ENCODE measurements at regions not wholly inside any gene's neighbourhood (a gene's known extent, or its start where the extent isn't known, plus 50 kb on each side); places are given as distances from the start of the nearest gene placed in this dataset.

DNA sequence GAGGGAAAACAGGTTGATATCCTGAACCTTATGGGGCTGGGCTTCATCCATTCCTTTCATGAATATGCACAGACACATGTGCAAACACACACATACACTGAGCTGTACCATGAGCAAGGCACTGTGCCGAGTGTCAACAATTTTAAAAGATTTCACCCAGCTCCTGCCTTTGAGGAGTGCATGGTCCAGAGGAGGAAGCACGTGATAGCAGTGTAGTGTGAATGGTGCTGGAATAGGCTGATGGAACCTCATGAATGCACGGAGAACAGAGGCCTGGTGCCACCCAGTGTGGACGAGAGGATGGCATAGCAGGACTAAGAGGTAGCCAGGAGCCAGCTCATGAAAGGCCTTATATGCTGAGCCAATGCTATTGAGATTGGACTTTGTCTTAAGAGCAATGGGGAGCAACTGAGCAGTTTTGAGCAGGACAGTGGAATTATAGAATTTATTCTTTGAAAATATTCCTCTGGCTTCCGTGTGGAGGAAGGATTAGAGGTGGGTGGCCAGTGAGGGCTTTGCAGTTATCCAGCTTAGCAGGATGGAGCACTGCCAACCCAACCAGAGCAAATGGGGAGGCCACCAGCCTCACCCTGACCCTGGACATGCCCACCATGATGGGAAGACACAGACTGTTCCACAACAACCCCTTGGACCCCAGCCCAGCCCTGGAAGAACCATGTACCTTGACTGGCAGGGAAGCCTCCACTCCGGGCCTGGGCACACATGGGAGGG is 84.4 kb downstream of the UNC5CL start (continued):
- TF ChIP-seq BHLHE40 (IDR thresholded peaks at IDR 0.05; ENCODE audit: low read depth, low read length) (no peak), GATA3 (IDR thresholded peaks at IDR 0.05; ENCODE audit: borderline replicate concordance) (no peak)

DNA sequence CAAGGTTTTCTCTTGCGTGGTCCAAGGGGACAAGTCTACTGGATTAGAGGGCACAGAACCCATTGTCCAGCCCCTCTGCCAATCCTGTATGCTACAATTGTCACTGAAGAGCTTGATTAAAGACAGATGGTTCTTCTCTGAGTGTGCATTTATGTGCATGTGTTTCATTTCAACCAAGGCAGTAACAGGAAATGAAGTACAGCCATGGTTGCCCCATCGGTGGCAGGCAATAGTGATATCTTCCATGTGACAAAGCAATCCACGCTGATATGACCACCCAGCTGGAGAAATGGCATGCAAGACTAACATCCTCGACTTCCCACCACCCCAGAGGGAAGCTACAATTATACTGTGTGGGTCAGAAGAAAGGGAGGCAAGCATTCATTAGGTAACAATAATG is 85.5 kb downstream of the UNC5CL start:
- H3K9me3 ChIP-seq = no peaks in the 10 kb centered on the region
- peaks cover 50% of the 10 kb centered on the region for H3K4me1 ChIP-seq
- POLR2A ChIA-PET = no interaction called here
- TF ChIP-seq, protein P1, sequence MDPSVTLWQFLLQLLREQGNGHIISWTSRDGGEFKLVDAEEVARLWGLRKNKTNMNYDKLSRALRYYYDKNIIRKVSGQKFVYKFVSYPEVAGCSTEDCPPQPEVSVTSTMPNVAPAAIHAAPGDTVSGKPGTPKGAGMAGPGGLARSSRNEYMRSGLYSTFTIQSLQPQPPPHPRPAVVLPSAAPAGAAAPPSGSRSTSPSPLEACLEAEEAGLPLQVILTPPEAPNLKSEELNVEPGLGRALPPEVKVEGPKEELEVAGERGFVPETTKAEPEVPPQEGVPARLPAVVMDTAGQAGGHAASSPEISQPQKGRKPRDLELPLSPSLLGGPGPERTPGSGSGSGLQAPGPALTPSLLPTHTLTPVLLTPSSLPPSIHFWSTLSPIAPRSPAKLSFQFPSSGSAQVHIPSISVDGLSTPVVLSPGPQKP (IDR thresholded peaks at IDR 0.05; ENCODE audit: low read depth, low read length) = no peak
- H3K4me2 ChIP-seq = no peak overlapping the region
- WGBS (ENCODE audit: missing lambda C conversion rate) = 71% methylated on average over 4 of the region's 4 CpGs
- FAIRE-seq (no peak), DNase-seq (ENCODE audit: low read depth in 1 of 2, low spot score in 1 of 2) (no peak), ATAC-seq (no peak)
- 0 out of 6 replicates have a peak overlapping the region, but pooled peaks of 1 of the 2 experiments have one; percentile 10 for H3K27ac ChIP-seq
- H3K4me3 ChIP-seq = no peak overlapping the region
- CTCF ChIA-PET = interaction anchor here (0.8 to 1.0 kb wide), 2 partner anchors 10 to 74 kb away, joined by 3 to 5 read pairs; no protein-coding TSS in a partner anchor

DNA sequence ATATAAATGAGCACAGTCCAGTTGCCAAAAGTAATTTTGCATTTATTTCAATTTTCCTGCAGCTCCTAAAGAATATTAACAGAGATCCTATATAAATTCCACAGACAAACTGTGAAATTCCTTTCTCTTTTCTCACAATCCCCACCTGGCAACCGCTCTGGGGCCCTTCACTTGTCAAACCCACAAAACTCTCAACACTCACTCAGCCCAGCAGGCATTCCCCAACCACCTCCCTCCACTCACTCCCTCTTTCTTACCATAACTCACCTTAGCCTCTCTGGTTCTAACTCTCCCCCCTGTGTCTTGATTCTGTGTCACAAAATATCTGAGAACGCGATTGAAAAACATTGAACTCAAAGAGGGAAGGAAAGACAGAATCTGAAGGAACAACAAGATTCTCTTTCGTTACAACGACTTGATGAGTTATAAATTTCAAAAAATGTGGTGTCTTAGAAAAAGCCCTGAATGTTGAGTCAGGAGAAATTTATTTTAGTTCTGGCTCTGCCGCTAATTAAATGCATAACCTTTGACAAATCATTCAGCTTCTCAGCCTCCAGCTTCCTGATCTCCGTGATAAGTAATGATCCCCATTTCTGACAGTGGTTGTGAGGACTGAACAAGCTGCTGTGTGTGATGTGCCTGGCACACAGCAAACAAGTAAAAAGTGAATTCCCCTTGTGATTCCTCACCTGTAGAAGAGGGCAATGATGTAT is 87.9 kb downstream of the UNC5CL start:
- FAIRE-seq (no peak), DNase-seq (ENCODE audit: low read depth in 1 of 2, low spot score in 1 of 2) (no peak), ATAC-seq (0 out of 6 replicates have a peak, but pooled peaks of 1 of the 2 experiments have one; percentile 23)
- 68% methylated on average over 7 of the region's 7 CpGs for WGBS (ENCODE audit: missing lambda C conversion rate)
- CTCF ChIA-PET = no interaction called here
- Histone ChIP-seq H3K4me1 (peaks cover 38% of the 10 kb centered on the region), H3K4me3 (no peak overlapping the region), H3K27ac (peak overlapping the region; percentile 52 to 70), H3K4me2 (peak overlapping the region; percentile 55), H3K9me3 (no peaks in the 10 kb centered on the region)
- POLR2A ChIA-PET = interaction anchor here (1.4 kb wide), 1 partner anchor 46 kb away, joined by 4 read pairs; no protein-coding TSS in a partner anchor
- TF ChIP-seq JUN (IDR thresholded peaks at IDR 0.05) = no peak
- no peak for TF ChIP-seq ZFP36 (IDR thresholded peaks at IDR 0.05; ENCODE audit: borderline replicate concordance, partially characterized antibody)
- no peak for TF ChIP-seq GATA3 (IDR thresholded peaks at IDR 0.05; ENCODE audit: borderline replicate concordance)
- no peak for TF ChIP-seq HOXB5 (CRISPR knock-in tag; IDR thresholded peaks at IDR 0.05)
- no peak for TF ChIP-seq BHLHE40 (IDR thresholded peaks at IDR 0.05; ENCODE audit: low read depth, low read length)
- TF ChIP-seq ESRRA (IDR thresholded peaks at IDR 0.05; ENCODE audit: borderline replicate concordance, low read length) = no peak
- TF ChIP-seq, protein P1 (IDR thresholded peaks at IDR 0.05; ENCODE audit: low read depth, low read length) = no peak
- TF ChIP-seq, protein P2, sequence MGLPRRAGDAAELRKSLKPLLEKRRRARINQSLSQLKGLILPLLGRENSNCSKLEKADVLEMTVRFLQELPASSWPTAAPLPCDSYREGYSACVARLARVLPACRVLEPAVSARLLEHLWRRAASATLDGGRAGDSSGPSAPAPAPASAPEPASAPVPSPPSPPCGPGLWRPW (IDR thresholded peaks at IDR 0.05) = no peak
- TF ChIP-seq, protein P3, sequence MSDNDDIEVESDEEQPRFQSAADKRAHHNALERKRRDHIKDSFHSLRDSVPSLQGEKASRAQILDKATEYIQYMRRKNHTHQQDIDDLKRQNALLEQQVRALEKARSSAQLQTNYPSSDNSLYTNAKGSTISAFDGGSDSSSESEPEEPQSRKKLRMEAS (IDR thresholded peaks at IDR 0.05) = no peak
- no peak for TF ChIP-seq PHF8 (IDR thresholded peaks at IDR 0.05; ENCODE audit: borderline replicate concordance, low read depth)
- TF ChIP-seq NFE2L2 (conservative IDR thresholded peaks at IDR 0.05; ENCODE audit: low read length) = no peak
- TF ChIP-seq TP53 (CRISPR knock-in tag; IDR thresholded peaks at IDR 0.05) = no peak
- TF ChIP-seq FOXS1 (CRISPR knock-in tag; IDR thresholded peaks at IDR 0.05) = no peak
- TF ChIP-seq E2F6 (IDR thresholded peaks at IDR 0.05; ENCODE audit: borderline replicate concordance, low read depth) = no peak

DNA sequence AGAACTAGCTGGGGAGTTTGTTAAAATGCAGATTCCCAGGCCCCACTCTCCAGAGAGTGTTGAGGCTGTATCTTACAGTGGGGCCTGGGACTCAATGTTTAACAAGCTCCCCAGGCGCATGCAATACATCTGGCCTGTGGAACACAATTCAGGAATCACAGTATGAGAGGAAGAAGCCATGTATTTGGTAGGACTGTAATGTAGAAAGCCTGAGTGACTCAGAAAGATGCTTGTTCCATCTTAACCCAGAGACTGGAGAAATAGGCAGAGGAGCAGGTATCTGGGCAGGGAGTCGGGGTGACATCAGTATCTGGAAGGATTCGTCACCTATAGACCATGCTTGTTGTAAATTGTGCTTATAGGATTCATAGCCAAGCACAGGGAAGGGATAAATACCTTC is 90.5 kb downstream of the UNC5CL start:
- Histone ChIP-seq H3K4me3 (no peak overlapping the region), H3K4me2 (peak overlapping the region; percentile 32; the same call in 2 of the 3 replicates), H3K4me1 (peaks cover 34% of the 10 kb centered on the region), H3K27ac (peak overlapping the region; percentile 55 to 85; a peak in 5 of 6 replicates), H3K9me3 (no peaks in the 10 kb centered on the region)
- WGBS (ENCODE audit: missing lambda C conversion rate) = 85% methylated on average over 3 of the region's 3 CpGs
- FAIRE-seq = no peak
- DNase-seq (ENCODE audit: low read depth in 1 of 2, low spot score in 1 of 2) = no peak
- no peak for ATAC-seq
- POLR2A ChIA-PET = no interaction called here
- CTCF ChIA-PET = no interaction called here
- TF ChIP-seq CHD2 (IDR thresholded peaks at IDR 0.05; ENCODE audit: low read length, partially characterized antibody) = no peak
- TF ChIP-seq KDM5A (IDR thresholded peaks at IDR 0.05) = no peak
- TF ChIP-seq PHF8 (IDR thresholded peaks at IDR 0.05; ENCODE audit: borderline replicate concordance, low read depth) = no peak
- TF ChIP-seq EP300 (IDR thresholded peaks at IDR 0.05) = no peak
- TF ChIP-seq FOSL2 (IDR thresholded peaks at IDR 0.05) = no peak
- no peak for TF ChIP-seq FOSL2 (CRISPR knock-in tag; IDR thresholded peaks at IDR 0.05)
- TF ChIP-seq TFCP2L1 (CRISPR knock-in tag; IDR thresholded peaks at IDR 0.05) = no peak
- TF ChIP-seq, protein P4, sequence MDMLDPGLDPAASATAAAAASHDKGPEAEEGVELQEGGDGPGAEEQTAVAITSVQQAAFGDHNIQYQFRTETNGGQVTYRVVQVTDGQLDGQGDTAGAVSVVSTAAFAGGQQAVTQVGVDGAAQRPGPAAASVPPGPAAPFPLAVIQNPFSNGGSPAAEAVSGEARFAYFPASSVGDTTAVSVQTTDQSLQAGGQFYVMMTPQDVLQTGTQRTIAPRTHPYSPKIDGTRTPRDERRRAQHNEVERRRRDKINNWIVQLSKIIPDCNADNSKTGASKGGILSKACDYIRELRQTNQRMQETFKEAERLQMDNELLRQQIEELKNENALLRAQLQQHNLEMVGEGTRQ (IDR thresholded peaks at IDR 0.05) = no peak
- no peak for TF ChIP-seq CEBPB (IDR thresholded peaks at IDR 0.05)
- no peak for TF ChIP-seq RARB (CRISPR knock-in tag; IDR thresholded peaks at IDR 0.05)
- TF ChIP-seq CBX2 (IDR thresholded peaks at IDR 0.05; ENCODE audit: borderline replicate concordance, low read depth) = no peak
- TF ChIP-seq, protein P3 (IDR thresholded peaks at IDR 0.05) = no peak
- no peak for TF ChIP-seq GATA3 (IDR thresholded peaks at IDR 0.05; ENCODE audit: borderline replicate concordance)
- TF ChIP-seq BHLHE40 (IDR thresholded peaks at IDR 0.05; ENCODE audit: low read depth, low read length) = no peak
- TF ChIP-seq EHMT2 (IDR thresholded peaks at IDR 0.05; ENCODE audit: low read depth) = no peak
